ENCODE measurements at regions not wholly inside any gene's neighbourhood (a gene's known extent, or its start where the extent isn't known, plus 50 kb on each side); places are given as distances from the start of the nearest gene placed in this dataset.

GRCh38 chr20:22455259-22455658 is 129.1 kb downstream of the FOXA2 start:
- DNase-seq (ENCODE audit: low read depth in 1 of 2, low spot score in 1 of 2), result no peak
- no peak for TF ChIP-seq JUND (IDR thresholded peaks at IDR 0.05; ENCODE audit: low read depth)
- in situ Hi-C loops (cut with HindIII; ENCODE audit: low pct_unique_long_range_greater_than_20kb, low sequenced_read_pairs), result no loop called here

GRCh38 chr20:22453244-22454080 is 130.9 kb downstream of the FOXA2 start:
- no peak for TF ChIP-seq JUND (IDR thresholded peaks at IDR 0.05; ENCODE audit: low read depth)
- peak; percentile 29 to 53 for DNase-seq (ENCODE audit: low read depth in 1 of 2, low spot score in 1 of 2)
- in situ Hi-C loops (cut with HindIII; ENCODE audit: low pct_unique_long_range_greater_than_20kb, low sequenced_read_pairs), result no loop called here

GRCh38 chr20:22452442-22453011 is 131.8 kb downstream of the FOXA2 start:
- TF ChIP-seq JUND (IDR thresholded peaks at IDR 0.05; ENCODE audit: low read depth), result no peak
- peak in 1 of 2 experiments; percentile 41 for DNase-seq (ENCODE audit: low read depth in 1 of 2, low spot score in 1 of 2)
- in situ Hi-C loops (cut with HindIII; ENCODE audit: low pct_unique_long_range_greater_than_20kb, low sequenced_read_pairs), result no loop called here

- no peak for TF ChIP-seq JUND (IDR thresholded peaks at IDR 0.05; ENCODE audit: low read depth)
- in situ Hi-C loops (cut with HindIII; ENCODE audit: low pct_unique_long_range_greater_than_20kb, low sequenced_read_pairs), result no loop called here
- DNase-seq (ENCODE audit: low read depth in 1 of 2, low spot score in 1 of 2), result no peak
Measured at GRCh38 chr20:22450537-22450936, 133.8 kb downstream of the FOXA2 start.

GRCh38 chr20:22449188-22449973 is 135.0 kb downstream of the FOXA2 start:
- TF ChIP-seq JUND (IDR thresholded peaks at IDR 0.05; ENCODE audit: low read depth), result no peak
- DNase-seq (ENCODE audit: low read depth in 1 of 2, low spot score in 1 of 2), result no peak
- in situ Hi-C loops (cut with HindIII; ENCODE audit: low pct_unique_long_range_greater_than_20kb, low sequenced_read_pairs), result no loop called here

- DNase-seq (ENCODE audit: low read depth in 1 of 2, low spot score in 1 of 2), result no peak
- no peak for TF ChIP-seq JUND (IDR thresholded peaks at IDR 0.05; ENCODE audit: low read depth)
- in situ Hi-C loops (cut with HindIII; ENCODE audit: low pct_unique_long_range_greater_than_20kb, low sequenced_read_pairs), result no loop called here
Measured at GRCh38 chr20:22447447-22447778, 137.0 kb downstream of the FOXA2 start.

- no peak for TF ChIP-seq JUND (IDR thresholded peaks at IDR 0.05; ENCODE audit: low read depth)
- peak in 1 of 2 experiments; percentile 6 for DNase-seq (ENCODE audit: low read depth in 1 of 2, low spot score in 1 of 2)
- in situ Hi-C loops (cut with HindIII; ENCODE audit: low pct_unique_long_range_greater_than_20kb, low sequenced_read_pairs), result no loop called here
Measured at GRCh38 chr20:22446613-22447446, 137.5 kb downstream of the FOXA2 start.

- no peak for TF ChIP-seq JUND (IDR thresholded peaks at IDR 0.05; ENCODE audit: low read depth)
Measured at GRCh38 chr20:22442318-22442717, 142.1 kb downstream of the FOXA2 start.

GRCh38 chr20:22438926-22439325 is 145.4 kb downstream of the FOXA2 start:
- TF ChIP-seq JUND (IDR thresholded peaks at IDR 0.05; ENCODE audit: low read depth), result no peak
- DNase-seq (ENCODE audit: low read depth in 1 of 2, low spot score in 1 of 2), result peak in 1 of 2 experiments; percentile 7
- in situ Hi-C loops (cut with HindIII; ENCODE audit: low pct_unique_long_range_greater_than_20kb, low sequenced_read_pairs), result no loop called here

More at GRCh38 chr20:22442318-22442717, 142.1 kb downstream of the FOXA2 start:
- in situ Hi-C loops (cut with HindIII; ENCODE audit: low pct_unique_long_range_greater_than_20kb, low sequenced_read_pairs), result no loop called here
- DNase-seq (ENCODE audit: low read depth in 1 of 2, low spot score in 1 of 2), result no peak

GRCh38 chr20:22438346-22438745 is 146.0 kb downstream of the FOXA2 start:
- in situ Hi-C loops (cut with HindIII; ENCODE audit: low pct_unique_long_range_greater_than_20kb, low sequenced_read_pairs), result no loop called here
- no peak for DNase-seq (ENCODE audit: low read depth in 1 of 2, low spot score in 1 of 2)
- no peak for TF ChIP-seq JUND (IDR thresholded peaks at IDR 0.05; ENCODE audit: low read depth)

- DNase-seq (ENCODE audit: low read depth in 1 of 2, low spot score in 1 of 2), result no peak
- in situ Hi-C loops (cut with HindIII; ENCODE audit: low pct_unique_long_range_greater_than_20kb, low sequenced_read_pairs), result no loop called here
- no peak for TF ChIP-seq JUND (IDR thresholded peaks at IDR 0.05; ENCODE audit: low read depth)
Measured at GRCh38 chr20:22437354-22437753, 147.0 kb downstream of the FOXA2 start.

GRCh38 chr20:22431419-22431818 is 153.0 kb downstream of the FOXA2 start:
- no peak for DNase-seq (ENCODE audit: low read depth in 1 of 2, low spot score in 1 of 2)
- in situ Hi-C loops (cut with HindIII; ENCODE audit: low pct_unique_long_range_greater_than_20kb, low sequenced_read_pairs), result no loop called here
- no peak for TF ChIP-seq JUND (IDR thresholded peaks at IDR 0.05; ENCODE audit: low read depth)
